Dendritic cell treated with granulocyte-macrophage colony-stimulating factor and Interleukin-4, amounts not matched to agents 40 ng/mL and 50 ng/mL, for 4 days (primary cell): ENCODE measurements at regions not wholly inside any gene's neighbourhood (a gene's known extent, or its start where the extent isn't known, plus 50 kb on each side); places are given as distances from the start of the nearest gene placed in this dataset.

Experiments used
- H3K27ac Mint-ChIP-seq: one replicate; pipeline ENCODE4 v1.8.0; 2022; ENCODE audit warnings: mild to moderate bottlenecking, mixed read lengths
- H3K27me3 Mint-ChIP-seq: one replicate; pipeline ENCODE4 v1.8.0; 2022; ENCODE audit warnings: mild to moderate bottlenecking, mixed read lengths
- H3K36me3 Mint-ChIP-seq: one replicate; pipeline ENCODE4 v1.8.0; 2022; ENCODE audit warnings: low read depth, mixed read lengths
- H3K4me1 Mint-ChIP-seq: one replicate; pipeline ENCODE4 v1.8.0; 2022; ENCODE audit warnings: low read depth, mixed read lengths
- H3K4me3 Mint-ChIP-seq: one replicate; pipeline ENCODE4 v1.8.0; 2022; ENCODE audit warnings: mild to moderate bottlenecking, moderate library complexity, mixed read lengths
- H3K9me3 Mint-ChIP-seq: one replicate; pipeline ENCODE4 v1.8.0; 2022; ENCODE audit warnings: mixed read lengths
- intact Hi-C: fragments of 100-400 bp; cut with micrococcal nuclease; formaldehyde crosslinking; loops from one replicate; pipeline ENCODE4 v1.15.0; 2022

DNA sequence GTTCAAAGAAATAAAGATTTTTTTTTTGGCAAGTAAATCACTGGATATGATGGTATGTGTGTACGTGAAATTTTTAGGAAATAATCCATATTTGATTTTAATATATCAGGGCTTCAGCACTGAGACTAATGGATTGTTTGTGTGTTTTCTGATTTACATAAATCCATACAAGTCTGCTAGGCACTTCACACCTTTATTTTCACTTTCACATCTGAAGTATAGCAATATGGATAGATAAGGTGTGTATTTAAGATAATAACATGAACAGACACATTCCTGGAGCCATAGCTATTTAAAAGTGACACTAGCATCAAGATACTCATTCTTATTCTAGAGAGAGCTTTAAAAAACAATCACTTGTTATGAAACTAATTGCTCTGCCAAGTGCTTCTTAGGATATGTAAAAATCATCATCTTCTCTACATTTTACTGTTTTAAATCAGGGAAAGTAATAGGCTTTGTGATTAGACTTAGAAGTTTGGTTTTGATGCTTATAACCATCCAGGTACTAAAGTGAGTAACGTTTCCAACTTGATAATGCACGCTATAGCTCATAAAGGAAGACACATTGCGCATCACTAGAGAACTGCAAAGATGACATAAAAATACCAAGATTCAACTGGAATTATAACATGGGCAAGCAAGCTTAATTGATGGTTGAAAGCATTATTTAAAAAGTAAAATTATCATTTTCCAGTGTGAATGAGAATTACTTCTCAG lies 208.9 kb downstream of the ZEB2 start:
- H3K27ac Mint-ChIP-seq = no peak overlapping the region
- H3K4me1 Mint-ChIP-seq = no peaks in the 10 kb centered on the region
- H3K9me3 Mint-ChIP-seq = peaks cover 39% of the 10 kb centered on the region
- H3K4me3 Mint-ChIP-seq = no peak overlapping the region
- H3K27me3 Mint-ChIP-seq = no peaks in the 10 kb centered on the region
- intact Hi-C loops = no loop called here
- peaks cover 35% of the 10 kb centered on the region for H3K36me3 Mint-ChIP-seq

DNA sequence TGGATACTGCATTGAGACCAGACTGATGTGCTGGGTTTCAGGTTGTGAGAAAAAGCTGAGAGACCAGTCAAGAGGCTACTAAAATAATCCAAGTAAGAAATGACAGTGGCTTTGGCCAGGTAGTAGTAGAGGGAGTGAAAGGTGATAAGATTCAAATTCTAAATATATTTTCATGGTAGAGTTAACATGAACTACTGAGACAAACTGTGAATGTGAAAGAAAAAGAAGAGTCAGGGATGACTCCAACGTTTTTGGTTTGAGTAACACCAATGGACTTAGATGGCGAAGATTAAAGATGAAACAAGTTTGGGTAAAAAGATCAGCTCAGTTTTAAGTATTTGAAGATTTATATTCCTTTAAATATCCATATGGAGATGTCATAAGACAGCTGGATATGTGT lies 209.4 kb downstream of the ZEB2 start:
- no peak overlapping the region for H3K4me3 Mint-ChIP-seq
- intact Hi-C loops = no loop called here
- H3K27ac Mint-ChIP-seq = no peak overlapping the region

DNA sequence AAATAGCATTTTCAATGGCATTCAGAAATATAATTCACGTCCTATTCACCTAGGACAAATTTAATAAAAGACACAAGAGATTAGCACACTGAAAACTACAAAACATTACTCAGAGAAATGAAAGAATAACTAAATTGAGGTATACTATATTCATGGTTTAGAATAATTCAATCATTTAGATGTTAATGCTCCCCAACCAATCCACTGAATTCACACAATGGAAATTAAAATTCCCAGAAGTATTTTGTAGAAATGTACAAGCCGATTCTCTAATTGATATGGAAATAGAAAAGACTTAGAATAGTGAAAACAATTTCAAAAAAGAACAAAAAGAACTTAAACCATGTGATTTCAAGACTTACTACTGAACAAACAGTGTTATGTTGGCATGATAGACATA lies 212.2 kb downstream of the ZEB2 start:
- intact Hi-C loops = no loop called here
- Mint-ChIP-seq H3K27me3 (no peaks in the 10 kb centered on the region), H3K27ac (no peak overlapping the region), H3K4me3 (no peak overlapping the region), H3K36me3 (peaks cover 21% of the 10 kb centered on the region), H3K9me3 (peaks cover 25% of the 10 kb centered on the region), H3K4me1 (no peaks in the 10 kb centered on the region)

More for the DNA sequence above, 209.4 kb downstream of the ZEB2 start:
- no peaks in the 10 kb centered on the region for H3K4me1 Mint-ChIP-seq
- no peaks in the 10 kb centered on the region for H3K27me3 Mint-ChIP-seq
- peaks cover 39% of the 10 kb centered on the region for H3K9me3 Mint-ChIP-seq
- peaks cover 30% of the 10 kb centered on the region for H3K36me3 Mint-ChIP-seq

DNA sequence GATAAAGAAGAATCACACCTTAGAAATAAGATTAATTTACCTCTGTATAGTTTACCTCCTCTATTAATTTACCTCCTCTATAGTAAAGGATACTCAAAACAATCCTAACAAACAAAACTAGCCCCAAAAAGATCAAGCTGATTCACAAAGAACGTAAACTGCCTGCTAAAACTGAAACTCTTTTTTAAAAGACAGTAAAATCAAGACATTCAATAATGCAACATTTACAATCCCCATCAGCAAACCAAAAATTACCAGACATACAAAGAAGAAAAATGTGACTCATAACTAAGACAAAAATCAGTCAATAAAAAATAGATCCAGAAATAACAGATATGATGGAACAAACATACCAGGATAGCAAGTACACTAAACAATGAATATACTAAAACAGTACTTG lies 215.7 kb downstream of the ZEB2 start:
- intact Hi-C loops = no loop called here
- Mint-ChIP-seq H3K36me3 (no peaks in the 10 kb centered on the region), H3K4me3 (no peak overlapping the region), H3K27me3 (no peaks in the 10 kb centered on the region), H3K4me1 (no peaks in the 10 kb centered on the region), H3K9me3 (no peaks in the 10 kb centered on the region), H3K27ac (no peak overlapping the region)

DNA sequence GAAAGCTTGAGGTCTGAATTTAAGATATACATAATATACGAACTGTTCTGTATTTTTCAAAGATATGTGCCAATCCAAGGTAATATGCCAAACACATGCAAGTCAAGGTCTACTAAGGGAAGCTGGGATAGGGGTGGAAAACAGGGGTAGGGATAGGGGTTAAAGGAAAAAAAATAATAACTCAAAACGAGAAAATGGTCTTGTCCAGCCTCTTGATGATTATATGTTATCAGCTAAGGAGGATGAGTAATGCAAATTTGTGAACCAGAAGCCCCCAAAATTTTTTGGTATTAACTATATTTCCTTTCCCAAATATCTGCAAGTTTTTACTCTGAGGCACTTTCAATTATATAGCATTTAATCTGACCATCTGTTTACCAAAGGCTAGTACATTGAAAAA lies 219.3 kb downstream of the ZEB2 start:
- Mint-ChIP-seq H3K4me1 (no peaks in the 10 kb centered on the region), H3K4me3 (no peak overlapping the region), H3K27ac (no peak overlapping the region), H3K9me3 (no peaks in the 10 kb centered on the region), H3K36me3 (no peaks in the 10 kb centered on the region), H3K27me3 (no peaks in the 10 kb centered on the region)
- intact Hi-C loops = no loop called here

DNA sequence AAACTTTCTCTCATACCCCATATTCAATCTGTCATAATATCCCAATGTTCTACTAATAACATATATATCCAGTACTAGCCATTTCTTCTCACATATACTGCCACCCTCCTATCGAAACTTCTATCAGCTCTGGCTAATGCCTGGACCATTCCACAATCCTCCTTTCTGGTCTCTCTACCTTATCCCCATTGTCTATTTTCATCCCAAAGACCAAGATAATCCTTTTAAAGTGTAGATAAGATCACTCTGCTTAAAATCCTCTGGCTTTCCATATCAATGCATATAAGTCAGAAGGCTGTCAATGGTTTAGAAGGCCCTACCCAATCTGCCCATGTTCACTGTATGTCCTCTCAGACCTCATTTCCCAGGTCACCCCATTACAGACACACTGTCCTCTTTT lies 229.6 kb downstream of the ZEB2 start:
- H3K27me3 Mint-ChIP-seq = no peaks in the 10 kb centered on the region
- H3K4me3 Mint-ChIP-seq = no peak overlapping the region
- peaks cover 15% of the 10 kb centered on the region for H3K36me3 Mint-ChIP-seq
- H3K27ac Mint-ChIP-seq = no peak overlapping the region
- H3K9me3 Mint-ChIP-seq = peaks cover 12% of the 10 kb centered on the region
- intact Hi-C loops = no loop called here
- no peaks in the 10 kb centered on the region for H3K4me1 Mint-ChIP-seq

DNA sequence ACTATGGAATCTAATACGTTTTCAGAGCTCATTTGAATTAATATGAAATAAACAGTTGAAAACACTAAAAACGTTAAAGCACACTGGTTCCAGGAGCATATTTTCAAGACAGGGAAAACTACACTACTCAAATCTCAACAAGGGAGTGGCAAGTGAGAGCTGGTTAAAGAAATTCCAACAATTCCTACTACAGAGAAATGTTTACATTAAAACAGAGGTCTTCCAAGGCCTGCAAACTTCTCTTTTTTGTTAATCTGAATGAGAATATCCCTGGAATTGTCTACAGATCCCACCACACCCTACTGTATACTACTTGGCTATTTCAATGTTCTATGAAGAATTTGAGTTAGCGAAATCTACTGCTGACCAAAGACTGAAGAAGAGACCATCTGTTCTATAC lies 231.5 kb downstream of the ZEB2 start:
- Mint-ChIP-seq H3K36me3 (peaks cover 10% of the 10 kb centered on the region), H3K4me3 (no peak overlapping the region), H3K9me3 (peaks cover 12% of the 10 kb centered on the region), H3K4me1 (no peaks in the 10 kb centered on the region), H3K27me3 (no peaks in the 10 kb centered on the region), H3K27ac (no peak overlapping the region)
- intact Hi-C loops = no loop called here

DNA sequence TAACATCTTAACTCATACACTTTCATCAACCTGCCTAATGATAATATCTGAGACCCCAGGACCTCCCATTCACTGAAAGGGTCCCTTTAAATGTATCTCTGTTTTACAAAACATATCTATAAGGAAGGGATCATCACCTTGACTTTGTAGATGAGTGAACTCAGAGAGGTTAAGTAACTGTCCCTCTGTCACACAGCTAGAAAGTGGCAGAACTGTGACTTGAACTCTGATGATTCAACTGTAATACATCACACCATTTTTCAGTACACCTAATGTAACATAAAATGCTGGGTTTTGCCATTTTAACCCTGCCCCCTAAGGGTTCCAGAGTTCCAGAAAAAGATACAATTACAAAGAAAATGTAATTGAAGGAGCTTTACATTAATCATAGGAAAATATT lies 234.6 kb downstream of the ZEB2 start:
- H3K4me1 Mint-ChIP-seq = no peaks in the 10 kb centered on the region
- no peak overlapping the region for H3K27ac Mint-ChIP-seq
- H3K4me3 Mint-ChIP-seq = no peak overlapping the region
- no peaks in the 10 kb centered on the region for H3K27me3 Mint-ChIP-seq
- intact Hi-C loops = no loop called here
- peaks cover 5% of the 10 kb centered on the region for H3K9me3 Mint-ChIP-seq
- peaks cover 4% of the 10 kb centered on the region for H3K36me3 Mint-ChIP-seq

DNA sequence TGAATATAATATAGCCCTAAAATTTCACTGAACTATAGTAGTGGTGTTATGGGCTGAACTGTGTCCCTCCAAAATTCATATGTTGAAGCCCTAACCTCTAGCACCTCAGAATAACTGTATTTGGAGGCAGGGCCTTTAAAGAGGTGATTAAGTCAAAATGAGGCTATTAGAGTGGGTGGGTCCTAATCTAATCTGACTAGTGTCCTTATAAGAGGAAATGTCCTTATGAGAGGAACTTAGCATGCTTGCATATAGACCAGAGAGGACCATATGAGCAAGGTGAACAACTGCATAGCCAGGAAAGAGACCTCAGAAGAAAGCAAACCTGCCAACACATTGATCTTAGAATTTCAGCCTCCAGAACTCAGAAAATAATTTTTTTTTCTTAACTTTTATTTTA lies 238.4 kb downstream of the ZEB2 start:
- Mint-ChIP-seq H3K4me3 (no peak overlapping the region), H3K27ac (no peak overlapping the region), H3K9me3 (no peaks in the 10 kb centered on the region), H3K36me3 (no peaks in the 10 kb centered on the region), H3K27me3 (no peaks in the 10 kb centered on the region), H3K4me1 (no peaks in the 10 kb centered on the region)
- intact Hi-C loops = no loop called here

DNA sequence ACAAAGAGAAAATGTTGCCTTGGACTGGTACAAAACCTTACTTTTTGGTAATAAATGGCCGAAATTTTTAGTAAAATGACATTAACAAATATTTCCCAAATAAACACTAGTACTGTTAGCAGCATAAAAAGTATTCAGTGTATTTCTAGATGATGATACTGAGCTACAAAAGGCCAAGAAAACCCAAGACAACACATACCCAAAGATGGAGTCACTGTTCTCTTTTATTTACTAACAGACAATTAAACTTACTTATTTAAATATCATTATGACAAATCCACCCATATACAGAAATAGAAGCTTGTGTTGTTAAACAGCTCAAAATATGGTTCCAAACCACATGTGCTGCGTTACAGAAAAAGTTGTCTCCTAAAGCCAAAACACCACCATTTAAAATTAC lies 239.9 kb downstream of the ZEB2 start:
- no peaks in the 10 kb centered on the region for H3K9me3 Mint-ChIP-seq
- H3K4me3 Mint-ChIP-seq = no peak overlapping the region
- intact Hi-C loops = no loop called here

DNA sequence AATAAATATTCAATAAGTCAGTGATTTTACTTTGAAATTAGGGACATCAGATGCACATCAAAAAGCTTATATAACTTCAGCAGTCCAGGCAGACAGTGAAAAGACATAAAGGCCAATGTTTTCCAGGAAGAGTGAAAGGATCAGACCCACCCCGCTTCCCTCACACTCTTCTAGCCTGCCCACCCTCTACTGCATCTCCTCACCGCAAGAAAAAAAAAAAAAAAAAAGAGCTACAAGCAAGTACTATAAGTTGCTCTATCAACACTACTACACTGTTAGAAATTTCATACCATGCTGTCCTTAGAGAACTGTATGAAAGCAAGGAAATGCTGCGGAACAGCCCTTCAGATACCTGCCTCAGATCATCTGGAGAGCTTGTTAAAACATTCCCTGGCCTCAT lies 240.8 kb downstream of the ZEB2 start:
- Mint-ChIP-seq H3K4me1 (no peaks in the 10 kb centered on the region), H3K36me3 (no peaks in the 10 kb centered on the region), H3K9me3 (no peaks in the 10 kb centered on the region), H3K27me3 (no peaks in the 10 kb centered on the region), H3K4me3 (no peak overlapping the region), H3K27ac (no peak overlapping the region)
- intact Hi-C loops = no loop called here

More for the DNA sequence above, 239.9 kb downstream of the ZEB2 start:
- Mint-ChIP-seq H3K36me3 (no peaks in the 10 kb centered on the region), H3K27ac (no peak overlapping the region), H3K4me1 (no peaks in the 10 kb centered on the region), H3K27me3 (no peaks in the 10 kb centered on the region)

DNA sequence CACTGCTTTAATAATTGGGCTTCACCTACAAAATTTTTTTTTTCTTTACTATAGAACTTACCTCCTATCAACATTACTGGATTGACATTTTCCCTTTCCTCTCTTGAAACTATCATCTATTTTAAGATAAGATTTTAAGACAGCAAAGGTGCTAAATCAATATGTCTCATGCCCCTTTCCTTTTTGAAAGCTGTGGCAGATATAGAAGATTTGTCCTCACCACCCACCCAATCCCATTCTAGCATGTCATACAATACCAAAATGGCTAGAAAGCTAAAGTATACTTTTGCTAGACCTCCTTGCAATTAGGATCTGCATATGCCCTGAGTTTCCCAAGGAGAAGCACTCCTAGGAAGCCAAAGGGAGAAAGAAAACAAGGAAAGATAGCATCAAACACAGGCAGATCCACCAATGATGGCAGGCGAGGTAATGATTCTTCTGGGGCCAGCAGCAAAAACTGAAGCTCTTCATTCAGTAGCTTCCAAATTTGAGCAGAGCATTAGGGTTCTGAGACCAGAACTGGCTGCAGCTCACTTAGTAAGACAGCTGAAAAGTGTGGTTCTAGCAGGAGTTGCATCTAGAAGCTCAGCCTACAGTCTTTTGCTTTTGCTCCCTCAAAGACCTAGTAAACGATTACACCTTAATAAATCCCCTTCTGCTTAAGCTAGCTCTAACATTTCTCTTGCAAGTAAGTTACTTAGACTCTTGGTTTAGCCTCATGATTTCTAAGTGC lies 242.1 kb downstream of the ZEB2 start:
- Mint-ChIP-seq H3K9me3 (no peaks in the 10 kb centered on the region), H3K27me3 (no peaks in the 10 kb centered on the region), H3K36me3 (no peaks in the 10 kb centered on the region), H3K27ac (no peak overlapping the region), H3K4me3 (no peak overlapping the region), H3K4me1 (no peaks in the 10 kb centered on the region)
- intact Hi-C loops = no loop called here

DNA sequence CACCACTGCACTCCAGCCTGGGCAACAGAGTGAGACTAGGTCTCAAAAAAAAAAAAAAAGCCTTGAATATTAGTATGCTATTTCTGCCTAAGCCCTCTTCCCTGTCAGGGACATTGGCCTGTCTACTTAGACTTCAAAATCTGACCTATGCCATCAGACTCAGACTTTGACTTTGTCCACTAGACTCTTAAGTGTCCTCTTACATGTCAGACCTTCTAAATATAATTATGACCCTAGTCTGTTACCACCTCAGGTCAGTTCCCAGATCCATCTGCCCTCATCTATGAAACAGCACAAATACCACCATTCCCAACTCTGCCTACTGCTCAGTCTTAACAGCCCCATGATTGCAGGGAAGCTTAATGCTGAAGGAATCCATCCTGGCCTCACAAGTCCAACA lies 244.6 kb downstream of the ZEB2 start:
- intact Hi-C loops = no loop called here
- Mint-ChIP-seq H3K27me3 (no peaks in the 10 kb centered on the region), H3K4me1 (peaks cover 17% of the 10 kb centered on the region), H3K4me3 (no peak overlapping the region), H3K9me3 (no peaks in the 10 kb centered on the region), H3K27ac (no peak overlapping the region), H3K36me3 (no peaks in the 10 kb centered on the region)

DNA sequence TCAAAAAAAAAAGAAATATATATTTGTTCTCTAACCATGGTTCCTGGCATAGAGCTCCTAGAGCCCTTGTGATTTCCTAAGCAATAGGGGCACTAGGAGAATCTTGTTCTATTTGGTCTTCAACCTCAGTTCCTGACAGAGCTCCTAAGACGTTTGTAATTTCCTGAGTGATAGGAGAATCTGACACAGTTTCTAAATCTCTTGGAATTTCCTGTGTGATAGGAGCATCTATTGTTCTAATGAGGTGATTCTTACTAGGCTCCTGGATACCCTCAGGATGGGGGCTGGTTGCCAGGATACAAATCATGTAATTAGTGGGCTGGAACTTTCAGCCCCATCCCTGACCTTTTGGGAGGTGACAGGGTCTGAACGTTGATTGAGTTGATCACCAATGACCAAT lies 245.8 kb downstream of the ZEB2 start:
- Mint-ChIP-seq H3K4me3 (no peak overlapping the region), H3K4me1 (peaks cover 18% of the 10 kb centered on the region), H3K27ac (no peak overlapping the region), H3K36me3 (no peaks in the 10 kb centered on the region), H3K27me3 (no peaks in the 10 kb centered on the region), H3K9me3 (no peaks in the 10 kb centered on the region)
- intact Hi-C loops = no loop called here

DNA sequence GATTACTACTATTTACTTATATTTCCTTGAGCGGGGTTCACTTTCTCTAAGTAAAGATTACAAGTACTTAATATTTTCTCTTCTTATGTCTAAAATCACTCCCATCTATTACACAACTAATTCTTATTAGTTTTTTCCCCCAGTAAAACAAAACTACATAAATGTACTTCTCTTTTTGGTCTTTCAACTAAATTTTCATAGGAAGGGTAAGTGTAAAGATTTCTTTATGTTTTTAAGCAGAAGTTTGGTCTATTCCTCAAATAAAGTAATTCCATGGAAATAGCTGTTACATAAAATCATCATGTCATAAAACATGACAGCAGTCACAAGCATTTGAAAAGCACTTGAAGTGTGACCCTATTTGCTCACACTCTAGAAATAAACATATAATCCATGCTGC lies 249.0 kb downstream of the ZEB2 start:
- Mint-ChIP-seq H3K4me1 (peaks cover 35% of the 10 kb centered on the region), H3K9me3 (no peaks in the 10 kb centered on the region), H3K4me3 (no peak overlapping the region), H3K27ac (peak overlapping the region; percentile 75), H3K27me3 (no peaks in the 10 kb centered on the region), H3K36me3 (no peaks in the 10 kb centered on the region)
- intact Hi-C loops = no loop called here
